ENCODE measurements at regions not wholly inside any gene's neighbourhood (a gene's known extent, or its start where the extent isn't known, plus 50 kb on each side); places are given as distances from the start of the nearest gene placed in this dataset.

- Histone ChIP-seq H3K9ac (ENCODE audit: low read length in 3 of 3) (no peak overlapping the region), H3K9me3 (ENCODE audit: control insufficient read depth in 2 of 3, insufficient read depth in 1 of 3, low read length in 3 of 3) (no peaks in the 10 kb centered on the region), H3K27ac (ENCODE audit: low read depth in 2 of 2, low read length in 2 of 2) (no peak overlapping the region)
These were observed 1010.0 kb downstream of the SQOR start for GRCh38 chr15:46644501-46645481.

GRCh38 chr15:46646490-46646889, 1011.7 kb downstream of the SQOR start:
- Histone ChIP-seq H3K4me3 (ENCODE audit: low read length in 3 of 3) (no peak overlapping the region), H3K9me3 (ENCODE audit: control insufficient read depth in 2 of 3, insufficient read depth in 1 of 3, low read length in 3 of 3) (no peaks in the 10 kb centered on the region), H3K27ac (ENCODE audit: low read depth in 2 of 2, low read length in 2 of 2) (no peak overlapping the region), H3K4me1 (ENCODE audit: control insufficient read depth in 2 of 3, insufficient read depth in 2 of 3, low read depth in 1 of 3, low read length in 3 of 3) (no peaks in the 10 kb centered on the region), H3K9ac (ENCODE audit: low read length in 3 of 3) (no peak overlapping the region), H3K27me3 (ENCODE audit: control insufficient read depth, insufficient read depth, low read length) (no peaks in the 10 kb centered on the region), H3K36me3 (ENCODE audit: control insufficient read depth in 2 of 3, insufficient read depth in 3 of 3, low read length in 3 of 3) (no peaks in the 10 kb centered on the region)
- FAIRE-seq (no peak), DNase-seq (no peak)
- TF ChIP-seq CTCF (IDR thresholded peaks at IDR 0.05; ENCODE audit: borderline replicate concordance, extremely low read depth, insufficient read depth), result no peak
- intact Hi-C loops (cut with DNase I), result no loop called here

More at GRCh38 chr15:46644501-46645481, 1010.0 kb downstream of the SQOR start:
- H3K27me3 ChIP-seq (ENCODE audit: control insufficient read depth, insufficient read depth, low read length), result no peaks in the 10 kb centered on the region
- H3K36me3 ChIP-seq (ENCODE audit: control insufficient read depth in 2 of 3, insufficient read depth in 3 of 3, low read length in 3 of 3), result no peaks in the 10 kb centered on the region
- FAIRE-seq (no peak), DNase-seq (no peak)
- H3K4me3 ChIP-seq (ENCODE audit: low read length in 3 of 3), result no peak overlapping the region
- intact Hi-C loops (cut with DNase I), result no loop called here
- no peaks in the 10 kb centered on the region for H3K4me1 ChIP-seq (ENCODE audit: control insufficient read depth in 2 of 3, insufficient read depth in 2 of 3, low read depth in 1 of 3, low read length in 3 of 3)
- no peak for TF ChIP-seq CTCF (IDR thresholded peaks at IDR 0.05; ENCODE audit: borderline replicate concordance, extremely low read depth, insufficient read depth)

GRCh38 chr15:46647046-46647445, 1012.2 kb downstream of the SQOR start:
- H3K4me1 ChIP-seq (ENCODE audit: control insufficient read depth in 2 of 3, insufficient read depth in 2 of 3, low read depth in 1 of 3, low read length in 3 of 3), result no peaks in the 10 kb centered on the region
- no peak for TF ChIP-seq CTCF (IDR thresholded peaks at IDR 0.05; ENCODE audit: borderline replicate concordance, extremely low read depth, insufficient read depth)
- H3K27me3 ChIP-seq (ENCODE audit: control insufficient read depth, insufficient read depth, low read length), result no peaks in the 10 kb centered on the region
- H3K9me3 ChIP-seq (ENCODE audit: control insufficient read depth in 2 of 3, insufficient read depth in 1 of 3, low read length in 3 of 3), result no peaks in the 10 kb centered on the region
- H3K9ac ChIP-seq (ENCODE audit: low read length in 3 of 3), result no peak overlapping the region
- H3K36me3 ChIP-seq (ENCODE audit: control insufficient read depth in 2 of 3, insufficient read depth in 3 of 3, low read length in 3 of 3), result no peaks in the 10 kb centered on the region
- intact Hi-C loops (cut with DNase I), result no loop called here
- no peak overlapping the region for H3K4me3 ChIP-seq (ENCODE audit: low read length in 3 of 3)
- no peak for DNase-seq
- H3K27ac ChIP-seq (ENCODE audit: low read depth in 2 of 2, low read length in 2 of 2), result no peak overlapping the region
- FAIRE-seq, result no peak
